IPS-NIHi11 (cell line): ENCODE measurements at regions not wholly inside any gene's neighbourhood (a gene's known extent, or its start where the extent isn't known, plus 50 kb on each side); places are given as distances from the start of the nearest gene placed in this dataset.

Experiments used
- DNase-seq: peaks from one replicate; pipeline ENCODE4 v3.0.0; 2012; ENCODE audit warnings: mixed read lengths, low spot score

DNA sequence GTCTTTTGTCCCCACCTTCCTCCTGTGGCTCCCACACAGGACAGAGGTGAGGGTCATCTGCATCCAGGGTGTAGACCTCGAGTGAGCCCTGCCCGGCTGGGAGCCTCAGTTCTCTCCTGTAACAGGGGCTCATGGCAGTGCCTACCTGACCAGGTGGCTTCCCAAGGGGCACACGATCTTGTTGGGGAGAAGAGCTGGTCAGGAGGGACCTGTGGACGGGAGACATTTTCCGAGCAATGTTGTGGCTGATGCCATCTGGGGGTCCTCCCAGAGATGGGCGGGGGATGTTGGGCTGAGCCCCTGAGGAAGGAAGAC, 51.9 kb downstream of the CEBPB start:
- no peak for DNase-seq

DNA sequence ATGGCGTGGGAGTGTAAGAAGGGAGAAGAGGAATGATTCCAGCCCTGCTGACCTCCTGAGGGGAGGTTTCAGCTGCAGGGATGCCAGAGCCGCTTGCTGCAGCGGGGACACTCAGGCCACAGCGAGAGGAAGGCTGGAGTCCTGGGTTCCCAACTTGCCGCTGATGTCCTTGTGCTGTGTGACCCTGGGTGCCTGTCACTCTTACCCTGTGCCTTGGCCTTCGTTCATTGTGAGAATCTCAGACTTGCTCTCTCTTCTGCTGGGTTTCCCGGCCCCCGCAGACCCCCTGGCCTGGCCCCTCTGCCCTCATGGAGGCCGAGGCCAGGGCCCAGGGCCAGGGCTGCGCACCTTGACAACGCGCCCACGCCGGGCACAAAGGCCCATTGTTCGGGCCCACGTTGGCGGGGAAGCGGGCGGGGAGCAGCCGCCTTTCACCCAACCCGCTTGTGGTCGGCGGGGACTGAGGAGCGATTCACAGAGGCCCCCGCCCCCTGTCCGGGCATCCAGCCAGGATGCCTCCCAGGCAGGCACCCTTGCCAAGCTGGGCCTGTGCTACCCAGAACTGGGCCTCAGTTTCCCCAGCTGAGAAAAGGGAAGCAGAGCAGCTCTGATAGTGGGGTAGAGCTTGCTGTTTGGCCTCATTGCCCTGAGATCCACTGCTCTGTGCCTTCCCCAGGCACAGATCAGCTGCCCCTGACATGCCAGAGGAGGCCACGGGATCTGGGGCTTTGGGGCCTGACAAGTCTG, 52.4 kb downstream of the CEBPB start:
- peak; percentile 49 for DNase-seq

DNA sequence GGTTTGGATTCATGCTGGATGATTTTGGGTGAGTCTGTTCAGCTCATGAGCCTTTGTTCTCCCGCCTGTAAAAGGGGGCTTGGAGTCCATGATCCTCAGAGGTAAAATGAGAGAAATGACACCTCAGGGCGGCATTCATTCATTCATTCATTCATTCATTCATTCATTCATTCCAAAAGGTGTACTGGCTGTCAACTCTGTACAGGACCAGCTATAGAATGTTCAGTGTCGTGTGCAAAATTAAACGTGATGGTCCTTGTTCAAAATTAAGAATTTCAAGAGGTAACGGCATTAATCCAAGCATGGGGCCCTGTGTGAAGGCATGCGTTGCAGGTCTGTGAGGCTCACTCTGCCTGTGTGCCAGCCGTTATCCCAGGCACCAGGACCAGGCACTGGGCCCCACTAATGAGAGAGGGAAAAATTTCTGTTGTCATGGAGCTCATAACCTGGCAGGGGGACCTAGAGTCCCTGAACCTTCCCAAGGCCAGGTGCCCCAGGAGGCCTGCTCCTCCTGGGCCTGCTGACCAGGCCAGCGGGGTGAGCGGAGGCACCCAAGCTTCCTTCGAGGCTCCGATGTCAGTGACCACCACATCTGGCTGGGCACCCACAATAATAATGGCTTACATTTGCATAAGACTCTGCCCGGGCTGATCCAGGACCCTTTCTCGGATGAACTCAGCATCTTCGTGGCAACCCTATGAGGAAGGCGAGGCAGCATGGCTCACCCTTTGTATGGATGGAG, 53.2 kb downstream of the CEBPB start:
- no peak for DNase-seq

DNA sequence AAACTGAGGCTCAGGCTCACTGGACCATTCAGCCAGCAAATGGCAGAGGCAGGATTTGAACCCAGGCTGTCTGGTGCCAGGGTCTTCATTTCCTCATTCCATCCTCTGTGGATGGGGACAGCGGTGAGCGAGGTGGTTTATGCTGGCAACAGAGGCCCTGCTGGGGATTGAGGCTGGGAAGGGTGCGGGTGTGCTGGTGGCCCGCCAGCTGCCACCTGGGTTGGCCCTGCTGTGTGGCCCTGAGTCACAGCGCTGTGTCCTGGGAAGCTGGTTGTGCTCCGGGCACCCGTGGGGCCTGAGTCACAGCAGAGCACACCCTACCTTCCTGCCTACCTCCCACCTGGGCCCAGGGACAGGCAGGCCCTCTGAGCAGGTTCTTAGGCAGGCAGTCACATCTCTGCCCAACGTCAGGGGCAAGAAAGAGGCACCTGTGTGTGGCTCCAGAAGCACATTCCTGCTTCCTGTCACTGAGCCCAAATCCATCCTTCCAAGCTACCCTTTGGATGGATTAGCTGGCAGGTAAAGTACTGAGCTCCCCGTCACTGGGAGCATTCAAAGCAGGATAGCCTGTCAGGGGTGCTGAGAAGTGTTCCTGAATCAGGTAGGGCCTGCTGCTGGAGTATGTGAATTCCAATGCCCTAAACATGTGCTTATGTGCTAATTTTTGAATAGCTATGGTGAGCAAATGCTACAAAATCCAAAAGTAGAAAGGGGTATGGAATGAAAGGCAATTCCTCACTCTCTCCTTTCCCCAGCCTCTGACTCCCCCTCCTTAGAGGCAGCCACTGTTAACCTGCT, 53.9 kb downstream of the CEBPB start:
- DNase-seq = no peak

DNA sequence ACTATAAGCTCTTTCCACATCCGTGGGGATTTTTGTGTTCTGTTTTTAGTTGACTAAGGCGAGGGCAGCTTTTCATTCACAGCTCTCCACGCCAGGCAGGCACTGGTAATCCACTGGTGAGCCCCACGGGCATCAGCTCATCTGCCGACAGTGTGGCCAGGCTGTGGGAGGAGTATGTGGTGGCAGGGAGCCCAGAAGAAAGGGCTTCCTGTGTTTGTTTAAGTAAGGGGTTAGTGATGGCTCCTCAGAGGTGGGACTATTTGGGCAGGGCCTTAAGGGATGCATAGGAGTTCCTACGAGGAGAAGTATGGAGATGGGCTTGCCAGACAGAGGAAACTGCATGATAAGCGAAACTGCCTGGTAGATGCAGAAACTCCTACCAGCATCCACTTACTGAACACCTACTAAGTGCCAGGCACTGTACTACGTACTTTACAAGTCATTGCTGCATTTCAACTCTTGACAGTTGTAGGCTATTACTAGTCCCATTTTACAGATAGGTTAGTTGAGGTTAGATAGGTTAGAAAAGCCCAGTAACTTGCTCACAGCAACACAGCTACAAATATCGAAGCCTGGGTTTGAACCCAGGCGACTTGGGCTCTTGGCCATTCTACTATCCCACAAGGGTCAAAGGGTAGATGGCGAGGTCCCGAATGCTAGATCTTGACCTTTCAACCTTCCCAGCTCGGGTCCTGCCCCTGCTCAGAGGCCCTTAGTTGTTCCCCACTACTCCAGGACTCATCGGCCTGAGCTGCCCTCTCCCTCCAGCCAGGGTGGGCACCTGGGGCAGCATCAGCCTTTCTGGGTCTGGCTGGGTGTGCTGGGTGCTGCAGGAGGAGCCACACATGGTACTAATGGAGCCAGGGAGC, 55.1 kb downstream of the CEBPB start:
- DNase-seq = no peak

DNA sequence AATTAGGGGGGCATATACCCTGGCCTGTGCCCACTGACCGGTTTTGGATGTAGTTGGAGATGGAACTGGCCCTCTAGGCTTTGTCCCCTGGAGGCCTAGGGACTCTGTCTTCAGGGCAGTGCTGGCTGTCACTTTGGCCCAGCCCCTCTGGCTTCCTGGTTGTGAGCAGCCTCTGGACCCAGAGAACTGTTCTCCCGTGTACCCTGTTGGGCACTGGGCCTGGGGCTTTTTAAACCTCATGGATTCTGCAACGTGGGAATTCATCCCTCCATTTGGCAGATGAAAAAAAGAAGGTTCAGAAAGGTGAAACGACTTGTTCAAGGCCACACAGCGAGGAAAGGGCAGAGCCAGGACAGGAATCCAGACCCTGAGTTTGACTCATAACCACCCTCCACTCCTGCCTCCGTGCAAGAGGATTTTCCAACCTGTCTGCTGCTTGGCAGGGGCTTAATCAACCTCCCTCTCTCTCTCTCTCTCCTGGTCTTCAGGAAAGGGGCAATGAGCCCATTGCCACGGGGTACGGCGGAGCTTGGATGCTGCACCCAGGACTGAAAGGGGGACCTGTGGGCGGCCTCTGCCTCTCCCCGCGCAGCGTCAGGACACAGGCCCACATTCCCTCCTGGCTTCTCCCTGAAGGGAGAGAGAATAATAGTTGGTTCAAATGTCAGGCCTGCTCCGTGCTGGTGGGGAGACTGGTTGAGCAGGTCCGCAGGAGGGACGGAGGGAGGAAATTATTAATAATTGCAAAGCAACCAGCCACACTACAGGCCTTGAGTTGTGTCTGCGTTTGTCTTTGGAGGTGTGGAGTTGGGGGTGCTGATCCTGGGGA, 56.0 kb downstream of the CEBPB start:
- peak; percentile 46 for DNase-seq

DNA sequence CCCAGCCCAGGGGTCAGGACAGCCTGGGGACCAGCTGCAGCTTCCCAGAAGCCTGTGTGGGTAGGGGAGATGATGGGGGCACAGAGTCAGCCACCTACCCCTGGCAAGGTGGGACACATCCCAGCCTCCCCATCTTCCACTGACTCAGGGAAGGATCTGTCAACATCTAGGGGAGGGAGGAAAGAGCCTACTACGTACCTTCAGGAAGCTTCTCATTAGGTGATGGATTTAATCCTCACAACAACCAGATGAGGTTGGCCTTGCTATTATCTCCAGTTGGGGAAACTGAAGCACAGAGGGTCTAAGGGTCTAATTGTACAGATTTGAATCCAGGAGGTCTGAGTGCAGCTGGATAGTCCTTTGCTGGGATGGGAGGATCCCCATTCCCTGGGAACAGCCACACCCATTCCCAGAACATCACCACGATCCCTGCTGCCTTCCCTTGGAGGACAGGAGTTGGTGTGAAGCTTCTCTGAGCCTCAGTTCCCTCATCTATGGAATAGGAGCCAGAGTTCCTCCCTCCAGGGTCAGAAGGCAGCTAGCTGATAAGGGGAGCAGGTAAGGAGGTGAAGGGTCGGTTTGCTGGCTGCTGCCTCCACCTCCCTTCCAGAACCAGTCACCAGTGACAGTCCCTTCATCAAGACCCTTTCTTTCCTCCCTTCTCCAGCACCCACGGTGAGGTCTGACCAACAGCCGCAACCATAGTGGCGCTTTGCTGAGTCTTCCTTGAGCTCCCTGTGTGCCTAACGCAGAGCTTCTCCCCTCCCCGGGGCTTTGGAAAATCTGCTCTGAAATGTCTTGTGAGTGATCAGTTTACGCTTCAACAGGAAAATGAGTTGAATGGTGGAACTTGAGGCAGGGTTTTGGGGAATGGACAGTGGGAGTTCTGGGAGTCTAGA, 56.8 kb downstream of the CEBPB start:
- DNase-seq = no peak

DNA sequence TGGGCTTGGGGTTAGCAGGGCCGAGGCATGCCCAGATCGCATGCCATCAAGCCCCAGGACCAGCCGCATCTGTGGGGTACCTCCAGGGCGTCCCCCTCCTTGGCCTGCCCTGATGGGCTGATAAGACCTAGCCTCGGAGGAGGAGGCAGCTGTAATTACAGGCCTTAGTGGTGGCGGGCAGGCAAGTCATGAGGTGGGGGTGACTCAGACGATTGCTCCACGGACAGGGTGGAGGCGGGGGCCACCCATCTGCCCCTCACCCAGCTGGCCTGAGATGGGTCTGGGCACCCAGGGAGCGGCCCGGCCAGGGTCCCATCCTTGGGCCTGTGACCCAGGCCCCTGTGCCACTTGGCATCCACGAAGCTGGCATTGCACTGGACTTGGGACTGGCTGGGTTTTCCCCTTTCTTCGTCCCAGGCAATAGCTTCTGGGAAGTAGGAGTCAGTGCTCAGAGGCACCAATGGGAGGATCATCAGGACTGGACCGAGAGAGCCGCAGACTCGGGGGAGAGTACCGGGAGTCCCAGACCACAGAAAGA, 57.5 kb downstream of the CEBPB start:
- DNase-seq = no peak

DNA sequence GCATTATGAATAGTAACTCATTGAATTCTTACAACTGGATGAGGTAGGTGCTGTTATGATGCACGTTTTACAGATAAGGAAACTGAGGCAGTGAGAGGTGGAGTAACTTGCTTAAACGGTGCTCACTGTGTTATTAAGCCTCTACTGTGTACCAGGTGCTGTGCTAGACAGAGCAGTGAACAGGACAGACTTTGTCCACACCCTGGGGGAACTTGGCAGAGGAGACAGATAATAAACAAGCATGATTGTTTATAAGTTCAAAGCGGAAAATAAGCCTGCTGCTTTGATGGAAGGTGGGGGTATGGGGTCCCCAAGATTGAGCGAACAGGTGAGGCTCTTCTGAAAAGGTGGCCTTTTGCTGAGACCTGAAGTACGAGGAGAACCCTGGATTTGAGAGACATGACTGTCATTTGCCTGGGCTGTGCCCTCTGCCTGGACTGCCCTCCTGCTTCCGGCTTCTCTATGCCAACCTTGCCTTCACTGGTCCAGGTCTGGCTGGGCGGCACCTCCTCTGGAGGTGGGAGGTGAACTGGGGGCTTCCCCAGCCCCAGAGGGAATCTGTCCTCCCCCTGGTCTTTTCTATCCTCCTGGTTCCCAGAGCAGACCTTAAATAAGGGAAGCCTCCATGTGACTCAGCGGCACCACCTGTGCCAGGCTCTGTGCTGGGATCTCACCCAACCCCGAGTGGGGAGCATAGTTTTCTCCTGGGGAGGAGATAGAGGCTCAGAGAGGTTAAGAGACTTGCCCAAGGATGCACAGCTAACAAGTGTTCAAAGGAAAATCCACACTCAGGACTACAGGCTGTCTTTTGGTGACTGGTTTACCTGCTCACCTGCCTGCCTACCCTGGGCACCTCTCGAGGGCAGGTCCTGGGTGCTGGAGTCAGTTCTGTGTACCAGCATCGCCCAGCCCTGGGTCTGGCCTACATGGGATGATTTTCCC, 59.1 kb downstream of the CEBPB start:
- no peak for DNase-seq

DNA sequence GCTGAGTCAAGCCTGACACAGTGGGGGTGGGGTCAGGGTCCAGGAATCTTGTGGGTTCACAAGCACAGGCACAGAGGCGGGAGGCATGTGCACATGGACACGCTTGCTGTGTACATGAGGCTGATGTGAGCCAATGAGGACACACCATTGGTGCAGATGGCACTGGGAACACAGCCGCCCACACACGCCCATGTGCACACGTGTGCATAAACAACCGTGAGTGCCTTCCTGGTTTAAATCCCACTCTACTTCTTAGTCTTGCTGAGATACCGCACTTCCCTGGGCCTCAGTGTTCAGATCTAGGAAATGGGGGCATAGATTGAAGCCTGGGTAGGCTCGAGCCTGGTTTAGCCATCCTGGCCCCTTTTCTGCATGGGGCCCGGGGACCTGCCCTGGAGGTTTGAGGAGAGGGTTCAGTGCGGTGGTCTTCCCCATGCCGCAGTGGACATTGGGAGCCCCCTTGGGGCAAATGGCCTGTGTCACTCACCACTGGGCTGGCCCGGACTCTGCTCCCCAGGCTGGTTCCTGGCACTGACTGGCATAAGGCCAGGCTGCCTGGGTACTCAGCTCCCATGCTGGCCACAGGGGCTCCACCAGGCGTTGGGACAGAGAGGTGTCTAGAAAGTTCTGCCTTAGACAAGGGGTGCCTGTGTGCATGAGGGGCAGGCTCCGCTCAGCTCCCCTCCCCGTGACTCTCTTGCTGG, 60.2 kb downstream of the CEBPB start:
- no peak for DNase-seq

DNA sequence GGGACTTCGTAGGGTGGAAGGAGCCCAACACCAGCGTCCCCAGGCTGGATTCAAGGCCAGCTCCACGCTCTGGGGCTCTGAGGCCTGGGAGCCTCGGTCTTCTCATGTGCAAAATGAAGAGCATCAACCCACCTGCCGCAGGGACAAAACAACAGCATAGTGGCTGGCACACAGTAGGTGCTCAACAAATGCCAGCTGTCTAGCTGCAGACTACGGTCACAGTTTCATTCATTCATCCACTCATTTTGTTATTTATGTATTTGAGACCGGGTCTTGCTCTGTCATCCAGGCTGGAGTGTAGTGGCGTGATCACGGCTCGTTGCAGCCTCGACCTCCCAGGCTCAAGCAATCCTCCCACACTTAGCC, 60.7 kb downstream of the CEBPB start:
- DNase-seq = no peak

DNA sequence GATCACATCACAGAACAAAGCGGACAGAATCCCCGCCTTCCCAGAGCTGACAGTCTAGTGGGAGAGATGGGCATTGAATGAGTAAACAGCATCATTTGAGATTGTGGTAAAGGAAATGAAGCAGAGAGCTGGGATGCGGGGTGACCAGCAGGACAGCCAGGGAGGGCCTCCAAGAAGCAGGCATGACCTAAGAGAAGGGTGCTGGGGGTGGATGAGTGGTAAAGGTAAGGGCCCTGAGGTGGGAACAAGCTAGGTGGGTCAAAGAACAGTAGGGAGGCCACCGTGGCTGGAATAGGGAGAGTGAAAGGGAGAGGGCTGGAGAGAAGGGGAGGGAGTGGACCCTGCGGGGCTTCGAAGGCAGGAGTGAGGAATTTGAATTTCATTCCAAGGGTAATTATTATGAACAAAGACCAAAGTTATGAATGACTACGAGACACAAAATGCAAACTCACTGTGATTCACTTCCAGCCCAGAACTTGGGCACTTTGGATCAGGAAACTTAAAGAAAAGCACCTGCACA, 61.4 kb downstream of the CEBPB start:
- DNase-seq = no peak

DNA sequence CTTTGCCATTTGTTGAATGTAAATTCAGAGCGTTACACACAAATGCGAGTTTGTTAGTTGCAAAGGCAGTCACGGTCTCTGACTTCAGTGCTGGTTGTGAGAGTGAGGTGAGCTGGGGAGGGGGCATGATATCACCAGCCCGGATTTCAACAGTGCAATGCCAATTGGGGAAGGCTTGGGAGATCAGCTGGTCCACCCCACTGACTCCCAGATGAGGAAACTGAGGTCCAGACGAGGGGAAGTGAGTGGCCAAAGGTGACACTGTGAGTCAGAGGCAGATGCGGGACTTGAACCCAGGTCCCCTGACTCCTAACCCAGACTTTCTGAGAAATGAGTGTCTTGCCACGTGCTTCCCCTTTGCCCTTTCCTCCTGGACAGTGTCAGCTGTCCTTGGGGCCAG, 62.1 kb downstream of the CEBPB start:
- DNase-seq = no peak

DNA sequence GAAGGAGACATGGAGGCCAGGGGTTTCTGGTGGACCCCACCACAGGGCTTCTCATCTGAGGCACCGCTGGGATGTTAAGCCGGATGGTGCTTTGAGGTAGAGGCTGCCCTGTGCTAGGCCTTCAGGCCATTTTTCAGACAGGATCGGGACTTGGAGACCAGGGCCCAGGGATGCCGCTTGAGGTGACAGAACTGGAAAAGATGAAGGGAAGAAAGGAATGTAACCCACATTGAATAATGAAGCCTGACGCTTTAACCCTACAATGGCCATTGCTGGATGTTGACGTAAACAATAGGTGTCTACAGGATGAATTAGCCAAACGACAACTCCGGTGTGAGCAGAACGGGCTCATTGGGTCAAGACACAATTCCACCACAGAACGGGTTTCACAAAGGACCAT, 62.5 kb downstream of the CEBPB start:
- DNase-seq = no peak

DNA sequence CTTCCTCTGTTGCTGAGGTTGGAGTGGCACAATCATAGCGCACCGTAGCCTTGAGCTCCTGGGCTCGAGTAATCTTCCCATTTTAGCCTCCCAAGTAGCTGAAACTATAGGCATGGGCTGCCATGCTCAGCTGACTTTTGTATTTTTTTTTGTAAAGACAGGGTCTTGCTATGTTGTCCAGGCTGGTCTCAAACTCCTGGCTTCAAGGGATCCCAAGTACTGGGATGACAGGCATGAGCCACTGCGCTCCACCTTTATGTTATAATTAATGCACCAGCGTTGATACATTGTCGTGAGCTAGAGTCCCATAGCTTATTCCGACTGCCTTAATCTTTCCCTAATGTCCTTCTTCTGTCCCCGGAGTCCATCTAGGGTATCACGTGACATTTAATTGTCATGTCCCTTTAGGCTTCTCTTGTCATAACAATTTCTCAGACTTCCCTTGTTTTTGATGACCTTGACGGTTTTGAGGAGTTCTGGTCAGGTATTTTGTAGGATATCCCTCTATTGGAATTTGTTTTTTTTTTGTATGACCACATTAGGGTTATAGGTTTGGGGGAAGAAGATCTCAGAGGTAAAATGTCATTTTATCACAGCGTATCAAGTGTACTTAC, 63.9 kb downstream of the CEBPB start:
- no peak for DNase-seq

DNA sequence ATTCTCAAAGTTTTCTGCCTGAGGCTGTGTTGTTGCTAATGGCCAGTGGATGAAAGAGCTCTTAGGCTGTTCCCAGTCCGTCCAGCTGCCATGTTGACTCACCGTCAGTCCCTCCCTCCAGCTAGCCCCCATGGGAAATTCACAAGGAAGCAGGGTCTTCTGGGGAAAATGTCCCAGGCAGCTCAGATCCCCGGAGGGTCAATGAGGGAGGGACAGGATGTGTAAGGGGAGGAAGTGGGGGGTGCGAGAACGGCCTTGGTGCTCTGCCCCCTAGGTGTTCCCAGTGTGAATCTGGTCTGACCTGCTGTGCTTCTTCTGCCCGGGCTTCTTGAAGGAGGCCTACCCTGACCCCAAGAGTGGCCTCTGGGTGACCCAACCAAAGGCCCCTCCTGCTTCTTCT, 65.9 kb downstream of the CEBPB start:
- DNase-seq = peak; percentile 48

DNA sequence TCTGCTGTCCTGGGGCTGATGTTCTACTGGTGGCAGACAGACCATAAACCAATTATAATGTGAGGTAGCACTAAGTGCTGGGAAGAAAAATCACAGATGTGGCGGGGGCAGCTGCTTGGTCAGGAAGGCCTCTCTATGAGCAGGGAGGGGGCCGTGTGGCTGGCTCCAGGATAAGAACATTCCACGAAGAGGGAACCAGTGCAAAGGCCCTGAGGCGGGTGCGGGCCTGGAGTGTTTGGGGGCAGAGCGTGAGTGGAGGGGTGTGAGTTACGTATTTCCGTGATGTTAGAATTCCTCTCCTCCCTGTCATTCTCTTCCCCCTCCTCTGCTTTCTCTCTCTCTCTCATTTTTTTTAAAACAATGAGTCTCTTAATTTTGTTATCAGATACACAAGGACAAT, 67.2 kb downstream of the CEBPB start:
- no peak for DNase-seq
